IgD-negative memory B cell (primary cell): ENCODE measurements at regions not wholly inside any gene's neighbourhood (a gene's known extent, or its start where the extent isn't known, plus 50 kb on each side); places are given as distances from the start of the nearest gene placed in this dataset.

Experiments
- H3K27ac Mint-ChIP-seq, 3 donors: one replicate each; pipeline ENCODE4 v1.8.0; 2020 to 2022; ENCODE audit warnings: mild to moderate bottlenecking in 3 of 3, mixed read lengths in 3 of 3, moderate library complexity in 1 of 3
- H3K27me3 Mint-ChIP-seq: one replicate; pipeline ENCODE4 v1.8.0; 2021; ENCODE audit warnings: mixed read lengths
- H3K36me3 Mint-ChIP-seq: one replicate; pipeline ENCODE4 v1.8.0; 2020; ENCODE audit warnings: mild to moderate bottlenecking, mixed read lengths
- H3K4me1 Mint-ChIP-seq, 3 donors: one replicate each; pipeline ENCODE4 v1.8.0; 2020 to 2022; ENCODE audit warnings: mixed read lengths in 3 of 3, mild to moderate bottlenecking in 1 of 3
- H3K4me3 Mint-ChIP-seq, 4 donors: one replicate each; pipeline ENCODE4 v1.8.0; 2020 to 2022; ENCODE audit warnings: mild to moderate bottlenecking in 4 of 4, mixed read lengths in 4 of 4, moderate library complexity in 3 of 4
- H3K9me3 Mint-ChIP-seq, 3 donors: one replicate each; pipeline ENCODE4 v1.8.0; 2020 to 2021; ENCODE audit warnings: mixed read lengths in 3 of 3, mild to moderate bottlenecking in 1 of 3

DNA sequence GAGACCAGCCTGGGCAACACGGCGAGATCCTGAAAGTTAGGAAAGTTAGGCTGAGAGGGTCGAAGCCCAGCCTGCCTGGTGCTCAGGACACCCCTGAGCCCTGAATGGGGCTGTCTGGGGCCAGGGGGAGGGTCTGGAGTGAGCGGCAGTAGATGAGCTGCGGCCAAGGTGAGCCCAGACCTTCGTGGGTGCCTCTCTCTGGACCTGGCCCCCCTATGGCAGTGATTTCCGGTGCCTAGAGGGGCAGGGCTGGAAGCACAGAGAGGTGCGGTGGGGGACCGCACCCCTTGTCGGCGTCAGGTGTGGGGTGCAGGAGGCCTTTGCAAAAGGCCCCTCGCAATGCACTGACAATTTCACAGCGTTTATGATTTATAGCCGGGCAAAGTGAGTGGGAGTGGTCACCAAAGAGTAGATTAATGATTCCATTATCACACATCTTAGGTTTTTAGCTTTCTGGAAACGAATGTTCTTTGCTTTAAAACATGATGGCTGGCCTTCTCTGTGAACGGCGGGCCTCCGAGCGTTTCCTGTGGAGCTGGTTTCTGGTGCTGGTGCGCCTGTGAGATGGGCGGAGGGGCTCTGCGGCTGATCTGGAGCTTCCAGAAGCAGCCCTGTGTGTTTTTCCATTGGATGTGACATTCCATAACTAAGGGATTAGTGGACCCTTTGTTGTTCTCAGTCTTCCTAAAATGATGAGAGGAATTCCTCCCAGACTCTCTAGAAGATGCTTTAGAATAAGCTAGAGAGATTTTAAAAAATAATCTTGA, 171.0 kb upstream of the ZNF32 start:
- no peaks in the 10 kb centered on the region for H3K36me3 Mint-ChIP-seq
- no peak overlapping the region for H3K27ac Mint-ChIP-seq
- H3K4me1 Mint-ChIP-seq = peaks cover 6 to 13% (median 10%) of the 10 kb centered on the region in 3 donors
- no peak overlapping the region for H3K4me3 Mint-ChIP-seq
- H3K27me3 Mint-ChIP-seq = peaks cover 4% of the 10 kb centered on the region
- H3K9me3 Mint-ChIP-seq = no peaks in the 10 kb centered on the region

- H3K9me3 Mint-ChIP-seq = no peaks in the 10 kb centered on the region
- H3K36me3 Mint-ChIP-seq = no peaks in the 10 kb centered on the region
- no peak overlapping the region for H3K4me3 Mint-ChIP-seq
- H3K4me1 Mint-ChIP-seq = peaks cover 6 to 13% (median 10%) of the 10 kb centered on the region in 3 donors
- H3K27ac Mint-ChIP-seq = no peak overlapping the region
- peaks cover 4% of the 10 kb centered on the region for H3K27me3 Mint-ChIP-seq
Observed at GRCh38 chr10:43818687-43819086, 170.0 kb upstream of the ZNF32 start.

DNA sequence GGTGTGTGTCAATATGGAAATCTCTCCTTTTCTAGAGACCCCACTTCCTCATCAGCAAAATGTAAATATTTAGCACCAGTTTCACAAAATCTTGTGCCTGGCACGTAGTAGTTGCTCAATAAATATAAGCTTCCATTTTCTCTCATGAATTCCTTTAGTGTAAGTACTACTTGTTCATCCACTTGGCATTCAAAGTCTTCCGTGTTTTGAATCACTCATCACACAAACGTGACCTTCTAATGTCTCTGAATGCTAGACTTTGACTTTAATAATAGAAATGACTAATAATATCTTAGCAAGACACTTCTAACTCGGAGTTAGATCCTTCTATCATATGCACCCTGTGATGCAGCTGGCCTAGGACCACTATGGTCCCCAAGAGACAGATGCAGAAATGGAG, 168.7 kb upstream of the ZNF32 start:
- no peak overlapping the region for H3K27ac Mint-ChIP-seq
- H3K27me3 Mint-ChIP-seq = peaks cover 4% of the 10 kb centered on the region
- H3K4me3 Mint-ChIP-seq = no peak overlapping the region
- no peaks in the 10 kb centered on the region for H3K36me3 Mint-ChIP-seq
- peaks cover 6 to 13% (median 10%) of the 10 kb centered on the region in 3 donors for H3K4me1 Mint-ChIP-seq
- H3K9me3 Mint-ChIP-seq = no peaks in the 10 kb centered on the region

DNA sequence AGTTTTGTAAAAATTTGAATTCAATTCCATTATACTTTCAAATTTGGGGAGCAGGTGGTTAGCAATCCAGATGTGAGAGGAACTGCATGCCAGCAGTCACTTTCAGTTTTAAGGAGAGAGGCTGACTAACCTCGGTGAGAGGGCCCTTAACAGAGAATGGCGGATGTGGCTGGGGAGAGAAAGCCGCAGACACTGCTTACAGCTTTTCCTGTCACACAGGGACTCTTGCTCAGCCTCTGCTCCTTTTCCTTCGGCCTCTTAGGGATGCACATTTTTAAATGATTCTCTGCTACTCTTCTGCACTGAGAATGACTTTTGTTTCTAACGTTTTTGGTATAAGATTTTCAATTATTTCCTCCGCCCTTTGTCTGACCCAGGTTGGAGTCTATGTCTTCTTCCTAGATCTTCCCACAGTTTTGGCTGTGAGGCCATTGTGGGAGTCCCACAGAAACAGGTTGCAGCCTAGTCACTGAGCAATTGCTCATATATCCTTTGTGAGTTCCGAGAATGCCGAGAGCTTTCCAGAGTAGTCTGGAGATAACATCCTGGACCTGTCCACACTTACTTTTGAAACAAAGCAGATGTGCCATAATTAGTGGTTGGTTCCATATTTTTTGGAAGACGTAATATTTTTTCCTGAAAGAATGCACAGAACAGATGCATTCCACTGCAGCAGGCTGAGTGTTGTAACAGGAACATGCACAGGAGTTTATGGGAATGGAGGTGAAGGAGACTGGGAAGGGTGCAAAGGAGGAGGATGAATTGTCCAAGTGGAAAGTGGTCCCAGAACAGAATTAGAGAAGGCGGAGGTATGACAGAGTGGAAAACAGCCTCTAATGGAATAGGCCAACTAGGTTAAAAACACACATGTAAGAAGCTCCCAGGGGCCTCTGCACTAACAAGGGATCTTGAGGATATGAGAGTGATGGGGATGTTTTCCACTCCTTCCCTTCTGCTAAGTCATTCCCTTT, 168.0 kb upstream of the ZNF32 start:
- Mint-ChIP-seq H3K4me1 (peaks cover 6 to 13% (median 10%) of the 10 kb centered on the region in 3 donors), H3K4me3 (no peak overlapping the region), H3K9me3 (no peaks in the 10 kb centered on the region), H3K27me3 (peaks cover 4% of the 10 kb centered on the region), H3K27ac (peak overlapping the region in 1 of 3 donors; percentile 43), H3K36me3 (no peaks in the 10 kb centered on the region)

DNA sequence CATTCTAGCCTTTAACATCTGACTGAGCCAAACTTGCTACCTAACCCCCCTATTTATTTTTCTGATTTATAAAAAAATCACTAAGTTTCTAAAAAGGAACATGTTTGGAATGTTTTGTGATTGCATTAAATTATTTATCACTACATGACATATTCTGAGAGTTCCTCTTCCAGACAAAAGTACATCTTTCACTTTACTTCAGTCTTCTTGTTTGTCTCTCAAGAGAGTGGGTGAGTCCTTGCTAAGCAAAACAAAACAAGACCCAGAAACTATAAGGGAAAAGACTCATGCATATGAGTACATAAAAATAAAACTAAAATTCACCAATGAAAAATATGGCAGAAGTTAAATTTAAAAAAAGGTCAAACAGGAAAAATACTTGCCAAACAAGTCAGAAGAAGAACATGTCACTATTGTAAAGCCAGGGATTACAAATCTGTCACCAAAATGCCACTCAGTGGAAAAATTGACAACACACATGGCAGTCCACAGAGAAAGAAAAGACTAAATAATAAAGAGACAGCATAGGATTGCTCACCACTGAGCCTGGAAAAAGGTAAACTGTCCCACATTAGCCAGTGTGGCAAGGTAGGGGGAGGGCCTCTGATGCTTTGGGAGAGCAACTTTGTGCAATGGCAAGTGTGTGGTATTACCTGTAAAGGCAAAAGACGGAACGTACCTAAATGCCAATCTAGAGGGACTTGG, 166.7 kb upstream of the ZNF32 start:
- no peak overlapping the region for H3K4me3 Mint-ChIP-seq

DNA sequence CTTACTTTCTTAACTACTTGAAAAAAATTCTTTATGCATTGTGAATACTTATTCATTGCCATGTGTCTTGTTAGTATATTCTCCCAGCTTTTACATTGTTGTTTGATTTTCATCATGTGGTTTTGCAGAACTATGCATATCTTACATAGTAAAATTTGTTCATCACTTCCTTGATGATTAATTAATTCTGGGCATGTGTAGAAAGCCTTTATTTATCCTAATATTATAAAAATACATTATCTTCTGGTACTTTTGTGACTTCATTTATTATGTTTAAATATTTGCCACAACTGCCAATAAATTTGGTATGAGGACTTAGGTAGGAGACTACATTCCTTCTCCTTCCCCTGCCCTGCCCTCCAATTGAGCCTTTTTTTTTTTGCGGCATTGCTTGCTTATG, 166.0 kb upstream of the ZNF32 start:
- Mint-ChIP-seq H3K4me3 (no peak overlapping the region), H3K4me1 (peaks cover 6 to 13% (median 10%) of the 10 kb centered on the region in 3 donors), H3K36me3 (no peaks in the 10 kb centered on the region), H3K9me3 (no peaks in the 10 kb centered on the region), H3K27me3 (peaks cover 4% of the 10 kb centered on the region), H3K27ac (no peak overlapping the region)

More for the DNA sequence above, 166.7 kb upstream of the ZNF32 start:
- Mint-ChIP-seq H3K27me3 (peaks cover 4% of the 10 kb centered on the region), H3K36me3 (no peaks in the 10 kb centered on the region), H3K9me3 (no peaks in the 10 kb centered on the region), H3K27ac (peak overlapping the region in 1 of 3 donors; percentile 43), H3K4me1 (peaks cover 6 to 13% (median 10%) of the 10 kb centered on the region in 3 donors)

GRCh38 chr10:43811871-43812270, 163.2 kb upstream of the ZNF32 start:
- H3K36me3 Mint-ChIP-seq = no peaks in the 10 kb centered on the region
- no peak overlapping the region for H3K27ac Mint-ChIP-seq
- no peaks in the 10 kb centered on the region for H3K9me3 Mint-ChIP-seq

GRCh38 chr10:43809211-43809930, 160.7 kb upstream of the ZNF32 start:
- Mint-ChIP-seq H3K4me3 (no peak overlapping the region), H3K27me3 (no peaks in the 10 kb centered on the region), H3K9me3 (no peaks in the 10 kb centered on the region), H3K36me3 (no peaks in the 10 kb centered on the region), H3K27ac (no peak overlapping the region), H3K4me1 (peaks cover 0 to 2% (median 0%) of the 10 kb centered on the region in 3 donors)

More at GRCh38 chr10:43811871-43812270, 163.2 kb upstream of the ZNF32 start:
- peaks cover 2% of the 10 kb centered on the region for H3K27me3 Mint-ChIP-seq
- H3K4me1 Mint-ChIP-seq = peaks cover 5 to 12% (median 11%) of the 10 kb centered on the region in 3 donors
- no peak overlapping the region for H3K4me3 Mint-ChIP-seq

DNA sequence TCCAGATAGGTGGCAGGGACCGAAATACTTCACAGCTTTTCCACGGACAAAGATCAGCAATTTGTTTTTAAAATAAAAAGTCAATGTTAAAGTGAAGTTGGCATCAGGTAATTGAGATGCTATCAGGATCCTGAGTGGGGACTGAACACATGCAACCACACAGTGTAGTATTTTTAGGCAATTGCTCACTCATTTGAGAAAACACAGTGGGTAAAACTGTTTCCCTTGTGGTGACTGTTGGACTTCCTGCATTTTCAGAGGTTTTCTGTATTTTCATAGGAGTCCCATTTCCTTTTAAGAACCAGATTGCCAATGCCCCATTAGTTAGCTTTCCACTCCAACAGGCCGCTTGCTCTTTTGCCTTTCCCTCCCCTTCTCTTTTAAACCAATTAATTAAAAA, 159.5 kb upstream of the ZNF32 start:
- no peaks in the 10 kb centered on the region for H3K9me3 Mint-ChIP-seq
- H3K36me3 Mint-ChIP-seq = no peaks in the 10 kb centered on the region
- peak overlapping the region in 1 of 4 donors; percentile 4 for H3K4me3 Mint-ChIP-seq
- H3K27me3 Mint-ChIP-seq = no peaks in the 10 kb centered on the region
- peaks cover 0 to 2% (median 0%) of the 10 kb centered on the region in 3 donors for H3K4me1 Mint-ChIP-seq
- H3K27ac Mint-ChIP-seq = peak overlapping the region in 1 of 3 donors; percentile 10

- H3K27ac Mint-ChIP-seq = no peak overlapping the region
- no peak overlapping the region for H3K4me3 Mint-ChIP-seq
Observed at GRCh38 chr10:43806831-43807640, 158.4 kb upstream of the ZNF32 start.

GRCh38 chr10:43803791-43804190, 155.1 kb upstream of the ZNF32 start:
- peaks cover 0 to 2% (median 0%) of the 10 kb centered on the region in 3 donors for H3K9me3 Mint-ChIP-seq
- peaks cover 0 to 2% (median 0%) of the 10 kb centered on the region in 3 donors for H3K4me1 Mint-ChIP-seq
- no peaks in the 10 kb centered on the region for H3K36me3 Mint-ChIP-seq
- no peak overlapping the region for H3K27ac Mint-ChIP-seq
- no peak overlapping the region for H3K4me3 Mint-ChIP-seq
- H3K27me3 Mint-ChIP-seq = no peaks in the 10 kb centered on the region

More at GRCh38 chr10:43806831-43807640, 158.4 kb upstream of the ZNF32 start:
- H3K27me3 Mint-ChIP-seq = no peaks in the 10 kb centered on the region
- H3K9me3 Mint-ChIP-seq = no peaks in the 10 kb centered on the region
- peaks cover 0 to 2% (median 0%) of the 10 kb centered on the region in 3 donors for H3K4me1 Mint-ChIP-seq
- no peaks in the 10 kb centered on the region for H3K36me3 Mint-ChIP-seq

GRCh38 chr10:43802988-43803696, 154.5 kb upstream of the ZNF32 start:
- H3K4me1 Mint-ChIP-seq = peaks cover 0 to 2% (median 0%) of the 10 kb centered on the region in 3 donors
- no peak overlapping the region for H3K4me3 Mint-ChIP-seq
- H3K27ac Mint-ChIP-seq = no peak overlapping the region
- H3K27me3 Mint-ChIP-seq = no peaks in the 10 kb centered on the region
- no peaks in the 10 kb centered on the region for H3K36me3 Mint-ChIP-seq
- peaks cover 0 to 2% (median 0%) of the 10 kb centered on the region in 3 donors for H3K9me3 Mint-ChIP-seq

- H3K27ac Mint-ChIP-seq = no peak overlapping the region
- H3K27me3 Mint-ChIP-seq = no peaks in the 10 kb centered on the region
- H3K9me3 Mint-ChIP-seq = peaks cover 0 to 2% (median 0%) of the 10 kb centered on the region in 3 donors
- no peaks in the 10 kb centered on the region for H3K4me1 Mint-ChIP-seq
- no peaks in the 10 kb centered on the region for H3K36me3 Mint-ChIP-seq
- no peak overlapping the region for H3K4me3 Mint-ChIP-seq
Observed at GRCh38 chr10:43801626-43802025, 152.9 kb upstream of the ZNF32 start.
